ENCODE measurements at regions not wholly inside any gene's neighbourhood (a gene's known extent, or its start where the extent isn't known, plus 50 kb on each side); places are given as distances from the start of the nearest gene placed in this dataset.
A peak's percentile ranks its signal among the peaks of the same experiment; 100 is the strongest.

GRCh38 chr10:121131014-121131413 is 279.9 kb downstream of the WDR11 start:
- Mint-ChIP-seq H3K4me3 (no peak overlapping the region), H3K27me3 (ENCODE audit: insufficient read depth, low read depth, poor library complexity) (peaks cover 4% of the 10 kb centered on the region), H3K27ac (no peak overlapping the region), H3K9me3 (no peaks in the 10 kb centered on the region), H3K36me3 (ENCODE audit: low read depth) (no peaks in the 10 kb centered on the region; the same call in 2 of the 3 replicates), H3K4me1 (no peaks in the 10 kb centered on the region; the same call in 2 of the 3 replicates)
- Histone ChIP-seq H2AFZ (0 out of 2 replicates have a peak overlapping the region, but pooled peaks have one; percentile 23), H3K27ac (ENCODE audit: low read depth) (no peak overlapping the region), H3K36me3 (ENCODE audit: insufficient read depth) (no peaks in the 10 kb centered on the region), H3K4me2 (no peak overlapping the region), H3K9me2 (ENCODE audit: insufficient read depth) (no peaks in the 10 kb centered on the region), H3K4me1 (ENCODE audit: insufficient read depth) (no peaks in the 10 kb centered on the region), H3K4me3 (no peak overlapping the region), H4K20me1 (replicated peaks; ENCODE audit: insufficient read depth) (no peaks in the 10 kb centered on the region), H3K79me2 (replicated peaks; ENCODE audit: insufficient read depth) (no peaks in the 10 kb centered on the region), H3F3A (replicated peaks; ENCODE audit: low read depth) (no peaks in the 10 kb centered on the region), H3K27me3 (ENCODE audit: insufficient read depth) (no peaks in the 10 kb centered on the region)
- TF ChIP-seq POLR2AphosphoS5 (IDR thresholded peaks at IDR 0.05; ENCODE audit: low read depth) (no peak), JUNB (IDR thresholded peaks at IDR 0.05; ENCODE audit: unreplicated experiment) (no peak), EZH2 (IDR thresholded peaks at IDR 0.05; ENCODE audit: low read depth, unreplicated experiment) (no peak)
- TF ChIP-seq, protein P1, sequence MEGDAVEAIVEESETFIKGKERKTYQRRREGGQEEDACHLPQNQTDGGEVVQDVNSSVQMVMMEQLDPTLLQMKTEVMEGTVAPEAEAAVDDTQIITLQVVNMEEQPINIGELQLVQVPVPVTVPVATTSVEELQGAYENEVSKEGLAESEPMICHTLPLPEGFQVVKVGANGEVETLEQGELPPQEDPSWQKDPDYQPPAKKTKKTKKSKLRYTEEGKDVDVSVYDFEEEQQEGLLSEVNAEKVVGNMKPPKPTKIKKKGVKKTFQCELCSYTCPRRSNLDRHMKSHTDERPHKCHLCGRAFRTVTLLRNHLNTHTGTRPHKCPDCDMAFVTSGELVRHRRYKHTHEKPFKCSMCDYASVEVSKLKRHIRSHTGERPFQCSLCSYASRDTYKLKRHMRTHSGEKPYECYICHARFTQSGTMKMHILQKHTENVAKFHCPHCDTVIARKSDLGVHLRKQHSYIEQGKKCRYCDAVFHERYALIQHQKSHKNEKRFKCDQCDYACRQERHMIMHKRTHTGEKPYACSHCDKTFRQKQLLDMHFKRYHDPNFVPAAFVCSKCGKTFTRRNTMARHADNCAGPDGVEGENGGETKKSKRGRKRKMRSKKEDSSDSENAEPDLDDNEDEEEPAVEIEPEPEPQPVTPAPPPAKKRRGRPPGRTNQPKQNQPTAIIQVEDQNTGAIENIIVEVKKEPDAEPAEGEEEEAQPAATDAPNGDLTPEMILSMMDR (conservative IDR thresholded peaks at IDR 0.05; ENCODE audit: low read depth in 2 of 2), result no peak
- ATAC-seq, result no peak
- DNase-seq (ENCODE audit: low spot score), result no peak

GRCh38 chr10:121131426-121132265 is 280.5 kb downstream of the WDR11 start:
- no peaks in the 10 kb centered on the region for H3K79me2 ChIP-seq (replicated peaks; ENCODE audit: insufficient read depth)
- Mint-ChIP-seq H3K9me3 (no peaks in the 10 kb centered on the region), H3K4me3 (no peak overlapping the region), H3K36me3 (ENCODE audit: low read depth) (no peaks in the 10 kb centered on the region; the same call in 2 of the 3 replicates), H3K4me1 (peaks cover 4% of the 10 kb centered on the region; the same call in 1 of the 3 replicates), H3K27ac (no peak overlapping the region), H3K27me3 (ENCODE audit: insufficient read depth, low read depth, poor library complexity) (peaks cover 6% of the 10 kb centered on the region)
- H3K27me3 ChIP-seq (ENCODE audit: insufficient read depth), result no peaks in the 10 kb centered on the region
- H2AFZ ChIP-seq, result 0 out of 2 replicates have a peak overlapping the region, but pooled peaks have one; percentile 47
- no peak for DNase-seq (ENCODE audit: low spot score)
- no peaks in the 10 kb centered on the region for H4K20me1 ChIP-seq (replicated peaks; ENCODE audit: insufficient read depth)
- no peak overlapping the region for H3K27ac ChIP-seq (ENCODE audit: low read depth)
- H3F3A ChIP-seq (replicated peaks; ENCODE audit: low read depth), result no peaks in the 10 kb centered on the region
- H3K4me2 ChIP-seq, result no peak overlapping the region
- no peaks in the 10 kb centered on the region for H3K4me1 ChIP-seq (ENCODE audit: insufficient read depth)
- no peak overlapping the region for H3K4me3 ChIP-seq
- no peaks in the 10 kb centered on the region for H3K9me2 ChIP-seq (ENCODE audit: insufficient read depth)
- no peaks in the 10 kb centered on the region for H3K36me3 ChIP-seq (ENCODE audit: insufficient read depth)
- no peak for ATAC-seq
- TF ChIP-seq, protein P2, sequence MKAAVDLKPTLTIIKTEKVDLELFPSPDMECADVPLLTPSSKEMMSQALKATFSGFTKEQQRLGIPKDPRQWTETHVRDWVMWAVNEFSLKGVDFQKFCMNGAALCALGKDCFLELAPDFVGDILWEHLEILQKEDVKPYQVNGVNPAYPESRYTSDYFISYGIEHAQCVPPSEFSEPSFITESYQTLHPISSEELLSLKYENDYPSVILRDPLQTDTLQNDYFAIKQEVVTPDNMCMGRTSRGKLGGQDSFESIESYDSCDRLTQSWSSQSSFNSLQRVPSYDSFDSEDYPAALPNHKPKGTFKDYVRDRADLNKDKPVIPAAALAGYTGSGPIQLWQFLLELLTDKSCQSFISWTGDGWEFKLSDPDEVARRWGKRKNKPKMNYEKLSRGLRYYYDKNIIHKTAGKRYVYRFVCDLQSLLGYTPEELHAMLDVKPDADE (IDR thresholded peaks at IDR 0.05), result no peak
- no peak for TF ChIP-seq ZNF331 (CRISPR knock-in tag; IDR thresholded peaks at IDR 0.05; ENCODE audit: low read depth)
- TF ChIP-seq POLR2AphosphoS5 (IDR thresholded peaks at IDR 0.05; ENCODE audit: low read depth), result no peak
- no peak for TF ChIP-seq STAT1 (IDR thresholded peaks at IDR 0.05; ENCODE audit: unreplicated experiment)
- TF ChIP-seq, protein P1 (conservative IDR thresholded peaks at IDR 0.05; ENCODE audit: low read depth in 2 of 2), result no peak
- TF ChIP-seq, protein P3, sequence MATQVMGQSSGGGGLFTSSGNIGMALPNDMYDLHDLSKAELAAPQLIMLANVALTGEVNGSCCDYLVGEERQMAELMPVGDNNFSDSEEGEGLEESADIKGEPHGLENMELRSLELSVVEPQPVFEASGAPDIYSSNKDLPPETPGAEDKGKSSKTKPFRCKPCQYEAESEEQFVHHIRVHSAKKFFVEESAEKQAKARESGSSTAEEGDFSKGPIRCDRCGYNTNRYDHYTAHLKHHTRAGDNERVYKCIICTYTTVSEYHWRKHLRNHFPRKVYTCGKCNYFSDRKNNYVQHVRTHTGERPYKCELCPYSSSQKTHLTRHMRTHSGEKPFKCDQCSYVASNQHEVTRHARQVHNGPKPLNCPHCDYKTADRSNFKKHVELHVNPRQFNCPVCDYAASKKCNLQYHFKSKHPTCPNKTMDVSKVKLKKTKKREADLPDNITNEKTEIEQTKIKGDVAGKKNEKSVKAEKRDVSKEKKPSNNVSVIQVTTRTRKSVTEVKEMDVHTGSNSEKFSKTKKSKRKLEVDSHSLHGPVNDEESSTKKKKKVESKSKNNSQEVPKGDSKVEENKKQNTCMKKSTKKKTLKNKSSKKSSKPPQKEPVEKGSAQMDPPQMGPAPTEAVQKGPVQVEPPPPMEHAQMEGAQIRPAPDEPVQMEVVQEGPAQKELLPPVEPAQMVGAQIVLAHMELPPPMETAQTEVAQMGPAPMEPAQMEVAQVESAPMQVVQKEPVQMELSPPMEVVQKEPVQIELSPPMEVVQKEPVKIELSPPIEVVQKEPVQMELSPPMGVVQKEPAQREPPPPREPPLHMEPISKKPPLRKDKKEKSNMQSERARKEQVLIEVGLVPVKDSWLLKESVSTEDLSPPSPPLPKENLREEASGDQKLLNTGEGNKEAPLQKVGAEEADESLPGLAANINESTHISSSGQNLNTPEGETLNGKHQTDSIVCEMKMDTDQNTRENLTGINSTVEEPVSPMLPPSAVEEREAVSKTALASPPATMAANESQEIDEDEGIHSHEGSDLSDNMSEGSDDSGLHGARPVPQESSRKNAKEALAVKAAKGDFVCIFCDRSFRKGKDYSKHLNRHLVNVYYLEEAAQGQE (IDR thresholded peaks at IDR 0.05; ENCODE audit: unreplicated experiment), result no peak
- no peak for TF ChIP-seq CREB1 (CRISPR knock-in tag; IDR thresholded peaks at IDR 0.05; ENCODE audit: low read depth)
- TF ChIP-seq EZH2phosphoT487 (IDR thresholded peaks at IDR 0.05; ENCODE audit: unreplicated experiment), result no peak

Measured in GM23338 (cell line).